Fibroblast of the aortic adventitia (primary cell): ENCODE measurements at regions not wholly inside any gene's neighbourhood (a gene's known extent, or its start where the extent isn't known, plus 50 kb on each side); places are given as distances from the start of the nearest gene placed in this dataset.

Experiments used
- DNase-seq: peaks from one replicate; pipeline ENCODE4 v3.0.0-alpha.2; 2010; ENCODE audit warnings: low read depth
- H3K4me3 ChIP-seq: 2 replicates; pipeline ENCODE4 v1.5.1; 2011; ENCODE audit warnings: low read depth, mild to moderate bottlenecking, control low read depth, low read length, moderate library complexity
- CTCF ChIP-seq: IDR thresholded peaks from 2 replicates; pipeline ENCODE4 v1.5.1; 2011; ENCODE audit warnings: mild to moderate bottlenecking, low read length, control low read depth, inconsistent platforms; ENCODE audit not compliant: insufficient read depth

- no peak overlapping the region for H3K4me3 ChIP-seq
- DNase-seq, result no peak
- TF ChIP-seq CTCF, result no peak
Measured at GRCh38 chr22:47371263-47372090, 609.0 kb downstream of the TBC1D22A start.

GRCh38 chr22:47370448-47371262, 608.2 kb downstream of the TBC1D22A start:
- DNase-seq, result no peak
- no peak overlapping the region for H3K4me3 ChIP-seq
- no peak for TF ChIP-seq CTCF

- no peak overlapping the region for H3K4me3 ChIP-seq
- no peak for DNase-seq
- no peak for TF ChIP-seq CTCF
Measured at GRCh38 chr22:47369431-47370015, 607.1 kb downstream of the TBC1D22A start.

- no peak for DNase-seq
- no peak for TF ChIP-seq CTCF
- H3K4me3 ChIP-seq, result no peak overlapping the region
Measured at GRCh38 chr22:47369020-47369419, 606.6 kb downstream of the TBC1D22A start.

GRCh38 chr22:47367993-47368945, 605.8 kb downstream of the TBC1D22A start:
- TF ChIP-seq CTCF, result no peak
- no peak for DNase-seq
- no peak overlapping the region for H3K4me3 ChIP-seq
